ENCODE measurements at regions not wholly inside any gene's neighbourhood (a gene's known extent, or its start where the extent isn't known, plus 50 kb on each side); places are given as distances from the start of the nearest gene placed in this dataset.

- Histone ChIP-seq H3K9me3 (ENCODE audit: control insufficient read depth in 2 of 3, insufficient read depth in 1 of 3, low read length in 3 of 3) (no peaks in the 10 kb centered on the region), H3K9ac (ENCODE audit: low read length in 3 of 3) (no peak overlapping the region), H3K27me3 (ENCODE audit: control insufficient read depth, insufficient read depth, low read length) (no peaks in the 10 kb centered on the region), H3K4me3 (ENCODE audit: low read length in 3 of 3) (no peak overlapping the region), H3K36me3 (ENCODE audit: control insufficient read depth in 2 of 3, insufficient read depth in 3 of 3, low read length in 3 of 3) (no peaks in the 10 kb centered on the region), H3K4me1 (ENCODE audit: control insufficient read depth in 2 of 3, insufficient read depth in 2 of 3, low read depth in 1 of 3, low read length in 3 of 3) (no peaks in the 10 kb centered on the region), H3K27ac (ENCODE audit: low read depth in 2 of 2, low read length in 2 of 2) (no peak overlapping the region)
- no peak for DNase-seq
- TF ChIP-seq CTCF (IDR thresholded peaks at IDR 0.05; ENCODE audit: borderline replicate concordance, extremely low read depth, insufficient read depth), result no peak
- intact Hi-C loops (cut with DNase I), result loop anchor here (10.0 kb wide), 1 partner anchor 640 kb away; no protein-coding TSS in a partner anchor
- no peak for FAIRE-seq
These were observed 207.3 kb downstream of the SLC7A11 start for GRCh38 chr4:138034871-138035270.

GRCh38 chr4:138032222-138032621 is 209.9 kb downstream of the SLC7A11 start:
- intact Hi-C loops (cut with DNase I), result loop anchor here (10.0 kb wide), 1 partner anchor 643 kb away; no protein-coding TSS in a partner anchor
- DNase-seq (no peak), FAIRE-seq (no peak)
- Histone ChIP-seq H3K9ac (ENCODE audit: low read length in 3 of 3) (no peak overlapping the region), H3K4me1 (ENCODE audit: control insufficient read depth in 2 of 3, insufficient read depth in 2 of 3, low read depth in 1 of 3, low read length in 3 of 3) (no peaks in the 10 kb centered on the region), H3K27me3 (ENCODE audit: control insufficient read depth, insufficient read depth, low read length) (no peaks in the 10 kb centered on the region), H3K36me3 (ENCODE audit: control insufficient read depth in 2 of 3, insufficient read depth in 3 of 3, low read length in 3 of 3) (no peaks in the 10 kb centered on the region), H3K27ac (ENCODE audit: low read depth in 2 of 2, low read length in 2 of 2) (no peak overlapping the region), H3K9me3 (ENCODE audit: control insufficient read depth in 2 of 3, insufficient read depth in 1 of 3, low read length in 3 of 3) (no peaks in the 10 kb centered on the region), H3K4me3 (ENCODE audit: low read length in 3 of 3) (no peak overlapping the region)
- no peak for TF ChIP-seq CTCF (IDR thresholded peaks at IDR 0.05; ENCODE audit: borderline replicate concordance, extremely low read depth, insufficient read depth)

- H3K9ac ChIP-seq (ENCODE audit: low read length in 3 of 3), result no peak overlapping the region
- no peaks in the 10 kb centered on the region for H3K4me1 ChIP-seq (ENCODE audit: control insufficient read depth in 2 of 3, insufficient read depth in 2 of 3, low read depth in 1 of 3, low read length in 3 of 3)
- no peak overlapping the region for H3K27ac ChIP-seq (ENCODE audit: low read depth in 2 of 2, low read length in 2 of 2)
- H3K27me3 ChIP-seq (ENCODE audit: control insufficient read depth, insufficient read depth, low read length), result no peaks in the 10 kb centered on the region
- intact Hi-C loops (cut with DNase I), result loop anchor here (10.0 kb wide), 1 partner anchor 644 kb away; no protein-coding TSS in a partner anchor
- H3K4me3 ChIP-seq (ENCODE audit: low read length in 3 of 3), result no peak overlapping the region
- H3K36me3 ChIP-seq (ENCODE audit: control insufficient read depth in 2 of 3, insufficient read depth in 3 of 3, low read length in 3 of 3), result no peaks in the 10 kb centered on the region
- DNase-seq, result no peak
- FAIRE-seq, result no peak
- TF ChIP-seq CTCF (IDR thresholded peaks at IDR 0.05; ENCODE audit: borderline replicate concordance, extremely low read depth, insufficient read depth), result no peak
- H3K9me3 ChIP-seq (ENCODE audit: control insufficient read depth in 2 of 3, insufficient read depth in 1 of 3, low read length in 3 of 3), result no peaks in the 10 kb centered on the region
These were observed 211.8 kb downstream of the SLC7A11 start for GRCh38 chr4:138030375-138030774.

- Histone ChIP-seq H3K9ac (ENCODE audit: low read length in 3 of 3) (no peak overlapping the region), H3K27me3 (ENCODE audit: control insufficient read depth, insufficient read depth, low read length) (no peaks in the 10 kb centered on the region), H3K36me3 (ENCODE audit: control insufficient read depth in 2 of 3, insufficient read depth in 3 of 3, low read length in 3 of 3) (no peaks in the 10 kb centered on the region), H3K4me3 (ENCODE audit: low read length in 3 of 3) (no peak overlapping the region), H3K27ac (ENCODE audit: low read depth in 2 of 2, low read length in 2 of 2) (no peak overlapping the region), H3K4me1 (ENCODE audit: control insufficient read depth in 2 of 3, insufficient read depth in 2 of 3, low read depth in 1 of 3, low read length in 3 of 3) (no peaks in the 10 kb centered on the region), H3K9me3 (ENCODE audit: control insufficient read depth in 2 of 3, insufficient read depth in 1 of 3, low read length in 3 of 3) (no peaks in the 10 kb centered on the region)
- DNase-seq, result no peak
- intact Hi-C loops (cut with DNase I), result no loop called here
- TF ChIP-seq CTCF (IDR thresholded peaks at IDR 0.05; ENCODE audit: borderline replicate concordance, extremely low read depth, insufficient read depth), result no peak
- no peak for FAIRE-seq
These were observed 213.2 kb downstream of the SLC7A11 start for GRCh38 chr4:138028923-138029322.

Measured in kidney (tissue), 13 donors.